Left cardiac atrium (tissue), 4 donors: ENCODE measurements at regions not wholly inside any gene's neighbourhood (a gene's known extent, or its start where the extent isn't known, plus 50 kb on each side); places are given as distances from the start of the nearest gene placed in this dataset.
A peak's percentile ranks its signal among the peaks of the same experiment; 100 is the strongest.

Experiments used
- ATAC-seq, 2 donors: fragments of 200-7000 bp; cut with Tn5 transposase; one replicate each; pipeline ENCODE4 v1.9.1; 2020; ENCODE audit warnings: mild to moderate bottlenecking in 2 of 2, moderate library complexity in 2 of 2
- DNase-seq: peaks from one replicate; pipeline ENCODE4 v3.0.0-alpha.2; 2020
- intact Hi-C, 2 donors: fragments of 100-400 bp; cut with DNase I; formaldehyde crosslinking; loops; one replicate each; pipeline versions ENCODE4 v1.14.1 to v1.15.1; 2022 to 2023
- donor health status: DM: no; HTN: yes; CAD: no.
- donor health status: DM: no; HTN: yes; CAD: no; lungs with severe emphysema.
- donor health status: DM: yes; HTN: yes; CAD: no.
- donor health status: Dilated cardiomyopathy.

- ATAC-seq (no peak), DNase-seq (no peak)
- intact Hi-C loops, result no loop called here
These were observed 281.2 kb upstream of the THBS1 start for GRCh38 chr15:39299486-39300267.

GRCh38 chr15:39300451-39301153 lies 280.3 kb upstream of the THBS1 start:
- DNase-seq (no peak), ATAC-seq (no peak)
- intact Hi-C loops, result no loop called here

GRCh38 chr15:39301589-39301999 lies 279.3 kb upstream of the THBS1 start:
- intact Hi-C loops, result no loop called here
- DNase-seq (peak; percentile 20), ATAC-seq (peak; percentile 44 to 53)

- intact Hi-C loops, result no loop called here
- ATAC-seq, result no peak
These were observed 277.9 kb upstream of the THBS1 start for GRCh38 chr15:39302936-39303335.

GRCh38 chr15:39304201-39304841 lies 276.6 kb upstream of the THBS1 start:
- ATAC-seq (no peak), DNase-seq (no peak)
- intact Hi-C loops, result no loop called here

More at GRCh38 chr15:39302936-39303335, 277.9 kb upstream of the THBS1 start:
- DNase-seq, result no peak

- no peak for ATAC-seq
- intact Hi-C loops, result no loop called here
- no peak for DNase-seq
These were observed 275.7 kb upstream of the THBS1 start for GRCh38 chr15:39304931-39305728.

GRCh38 chr15:39310633-39311032 lies 270.2 kb upstream of the THBS1 start:
- DNase-seq (no peak), ATAC-seq (no peak)
- intact Hi-C loops, result loop anchor here in 1 of 2 donors (10.0 kb wide), 1 partner anchor 274 kb away; the partner anchor contains the start of gene THBS1

GRCh38 chr15:39312984-39313383 lies 267.9 kb upstream of the THBS1 start:
- ATAC-seq (no peak), DNase-seq (no peak)
- intact Hi-C loops, result loop anchor here in 1 of 2 donors (10.0 kb wide), 1 partner anchor 272 kb away; the partner anchor contains the start of gene THBS1

GRCh38 chr15:39313467-39313866 lies 267.4 kb upstream of the THBS1 start:
- intact Hi-C loops, result loop anchor here in 1 of 2 donors (10.0 kb wide), 1 partner anchor 271 kb away; the partner anchor contains the start of gene THBS1
- DNase-seq (no peak), ATAC-seq (no peak)

- intact Hi-C loops, result loop anchor here in 1 of 2 donors (10.0 kb wide), 1 partner anchor 271 kb away; the partner anchor contains the start of gene THBS1
- no peak for DNase-seq
- ATAC-seq, result no peak
These were observed 267.0 kb upstream of the THBS1 start for GRCh38 chr15:39313881-39314280.

GRCh38 chr15:39315206-39315850 lies 265.6 kb upstream of the THBS1 start:
- DNase-seq, result no peak
- intact Hi-C loops, result loop anchor here in 1 of 2 donors (10.0 kb wide), 1 partner anchor 269 kb away; the partner anchor contains the start of gene THBS1
- ATAC-seq, result no peak

- intact Hi-C loops, result loop anchor here in 1 of 2 donors (10.0 kb wide), 1 partner anchor 268 kb away; the partner anchor contains the start of gene THBS1
- no peak for ATAC-seq
These were observed 263.7 kb upstream of the THBS1 start for GRCh38 chr15:39317225-39317624.

DNA sequence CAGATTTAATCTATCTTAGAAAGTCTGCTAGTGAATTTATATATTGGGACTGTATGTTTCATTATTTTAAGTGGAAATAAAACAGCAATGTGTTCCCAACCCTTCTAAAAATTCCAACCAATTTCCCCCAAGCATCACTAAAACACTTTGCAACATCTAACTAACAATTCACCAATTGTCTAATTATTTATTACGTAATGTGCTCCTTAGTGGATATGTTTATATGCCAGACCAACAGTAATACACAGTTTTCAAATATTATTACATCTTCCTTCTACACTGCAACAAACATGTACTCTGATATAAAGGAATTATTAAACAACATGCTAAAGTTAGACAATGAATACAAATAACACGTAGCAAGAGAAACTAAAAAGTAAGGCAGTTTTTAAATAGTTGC lies 262.6 kb upstream of the THBS1 start:
- DNase-seq (no peak), ATAC-seq (no peak)
- intact Hi-C loops, result loop anchor here in 1 of 2 donors (10.0 kb wide), 1 partner anchor 267 kb away; the partner anchor contains the start of gene THBS1

More at GRCh38 chr15:39317225-39317624, 263.7 kb upstream of the THBS1 start:
- no peak for DNase-seq

- intact Hi-C loops, result no loop called here
- ATAC-seq (no peak), DNase-seq (no peak)
These were observed 260.5 kb upstream of the THBS1 start for GRCh38 chr15:39320355-39320754.

DNA sequence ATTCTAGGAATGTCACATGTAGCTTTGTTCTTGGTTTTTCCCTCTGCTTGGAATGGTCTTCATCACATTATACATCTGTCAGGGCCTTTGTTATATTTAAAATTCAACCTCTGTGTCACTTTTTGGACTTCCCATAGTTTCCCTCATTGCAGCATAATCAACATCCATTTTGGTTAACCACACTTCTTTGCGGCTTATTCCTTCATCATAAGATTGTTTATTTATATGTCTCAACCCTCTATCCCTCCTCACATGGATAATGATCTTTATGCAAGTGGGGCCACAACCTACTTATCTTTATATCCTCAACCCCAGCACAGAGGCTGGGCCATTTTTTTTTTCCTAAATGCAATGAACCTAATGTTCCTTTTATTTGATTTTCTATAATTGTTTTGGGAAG lies 260.0 kb upstream of the THBS1 start:
- intact Hi-C loops, result no loop called here
- no peak for DNase-seq
- no peak for ATAC-seq

GRCh38 chr15:39321977-39322376 lies 258.9 kb upstream of the THBS1 start:
- ATAC-seq (no peak), DNase-seq (no peak)
- intact Hi-C loops, result no loop called here

GRCh38 chr15:39323157-39323556 lies 257.7 kb upstream of the THBS1 start:
- intact Hi-C loops, result no loop called here
- ATAC-seq (no peak), DNase-seq (no peak)

GRCh38 chr15:39323706-39324105 lies 257.2 kb upstream of the THBS1 start:
- ATAC-seq, result no peak

More at GRCh38 chr15:39323706-39324105, 257.2 kb upstream of the THBS1 start:
- intact Hi-C loops, result no loop called here
- DNase-seq, result no peak
